HCT116 (cell line): ENCODE measurements at regions not wholly inside any gene's neighbourhood (a gene's known extent, or its start where the extent isn't known, plus 50 kb on each side); places are given as distances from the start of the nearest gene placed in this dataset.

ENCODE experiments used
- ATAC-seq: fragments of 200-7000 bp; cut with Tn5 transposase; 2 replicates; pipeline ENCODE4 v1.9.1; 2020; ENCODE audit warnings: mild to moderate bottlenecking, moderate library complexity
- BruUV-seq: library from RNA; stranded (reverse); fragments of 400-500 nt; replicated peaks from 2 replicates; lab custom pipeline; 2021; lab: Mats Ljungman, UMichigan
- CTCF ChIA-PET: fragments of 300-600 bp; sonication (Branson Sonifier 250); formaldehyde crosslinking; loops from one replicate; lab custom pipeline; 2021; ENCODE audit warnings: antibody characterized with exemption; lab: Charles Lee
- POLR2A ChIA-PET: fragments of 300-600, 350-600 bp; sonication (Branson Sonifier 250); formaldehyde crosslinking; loops from one replicate; lab custom pipeline; 2021; ENCODE audit warnings: antibody characterized with exemption; lab: Charles Lee
- RAD21 ChIA-PET, 2 experiments: fragments of 300-600 bp; sonication (Branson Sonifier 250); formaldehyde crosslinking; loops; one replicate each; lab custom pipeline; 2023; ENCODE audit warnings: low total read pairs in 2 of 2; ENCODE audit not compliant: uncharacterized antibody in 2 of 2, unreplicated experiment in 2 of 2, low non-redundant PET in 1 of 2; lab: Charles Lee
- DNase-seq: peaks from one replicate; pipeline ENCODE4 v3.0.0-alpha.2; 2010; ENCODE audit warnings: low read depth, low spot score
- H2AFZ ChIP-seq: fragments of 200-600 bp; shearing (Covaris generic), sonication (generic); 2 replicates; pipeline ENCODE4 v1.6.1; 2017; ENCODE audit warnings: low read depth, mixed run types, mixed read lengths, antibody characterized with exemption, low read length; ENCODE audit not compliant: poor library complexity, severe bottlenecking
- H3K27ac ChIP-seq: 2 replicates; pipeline ENCODE4 v1.5.1; 2012; ENCODE audit warnings: low read depth, low read length
- H3K27me3 ChIP-seq: fragments of 200-600 bp; sonication (generic); 2 replicates; pipeline ENCODE4 v1.6.1; 2016; ENCODE audit warnings: mixed run types, low read length, mixed read lengths; ENCODE audit not compliant: insufficient read depth
- H3K36me3 ChIP-seq, 2 experiments: fragments of 200-500 bp in 1 of 2; fragments of 200-600 bp in 1 of 2; sonication (Bioruptor generic) in 1 of 2; sonication (generic) in 1 of 2; 2 replicates each; pipeline versions ENCODE4 v1.5.1 to v1.6.1; 2014 to 2016; ENCODE audit warnings: low read length in 2 of 2, inconsistent platforms in 1 of 2, mixed read lengths in 1 of 2, mixed run types in 1 of 2; ENCODE audit not compliant: insufficient read depth in 2 of 2, control insufficient read depth in 1 of 2
- H3K4me1 ChIP-seq, 2 experiments: fragments of 200-600 bp in 1 of 2; sonication (generic) in 1 of 2; 2 replicates each; pipeline versions ENCODE4 v1.5.1 to v1.6.1; 2012 to 2017; ENCODE audit warnings: low read length in 2 of 2, inconsistent platforms in 1 of 2, mild to moderate bottlenecking in 1 of 2, mixed read lengths in 1 of 2, mixed run types in 1 of 2, moderate library complexity in 1 of 2; ENCODE audit not compliant: insufficient read depth in 2 of 2, control insufficient read depth in 1 of 2
- H3K4me2 ChIP-seq: fragments of 200-600 bp; sonication (generic); 2 replicates; pipeline ENCODE4 v1.6.1; 2017; ENCODE audit warnings: mixed run types, low read length, mixed read lengths
- H3K4me3 ChIP-seq, 2 experiments: fragments of 200-600 bp in 1 of 2; sonication (generic) in 1 of 2; replicated peaks in 1 of 2; 2 replicates each; pipeline ENCODE4 v1.5.1; 2011 to 2016; ENCODE audit warnings: low read length in 2 of 2, control low read depth in 1 of 2, low read depth in 1 of 2, mild to moderate bottlenecking in 1 of 2, mixed read lengths in 1 of 2, mixed run types in 1 of 2
- H3K79me2 ChIP-seq: fragments of 200-600 bp; sonication (generic); 2 replicates; pipeline ENCODE4 v1.6.1; 2017; ENCODE audit warnings: mild to moderate bottlenecking, mixed run types, low read length, moderate library complexity, mixed read lengths; ENCODE audit not compliant: insufficient read depth
- H3K9ac ChIP-seq: fragments of 200-600 bp; sonication (generic); 2 replicates; pipeline ENCODE4 v1.6.1; 2016; ENCODE audit warnings: low read length, mixed read lengths
- H3K9me2 ChIP-seq: fragments of 200-600 bp; sonication (generic), shearing (Covaris generic); 2 replicates; pipeline ENCODE4 v1.6.1; 2017; ENCODE audit warnings: mixed run types, mild to moderate bottlenecking, moderate library complexity; ENCODE audit not compliant: insufficient read depth
- H3K9me3 ChIP-seq, 2 experiments: fragments of 200-500 bp in 1 of 2; fragments of 200-600 bp in 1 of 2; sonication (Bioruptor generic) in 1 of 2; sonication (generic) in 1 of 2; 2 replicates each; pipeline ENCODE4 v1.6.1; 2014 to 2017; ENCODE audit warnings: low read length in 2 of 2, mixed read lengths in 2 of 2, inconsistent platforms in 1 of 2, low read depth in 1 of 2, mild to moderate bottlenecking in 1 of 2, mixed run types in 1 of 2, moderate library complexity in 1 of 2; ENCODE audit not compliant: control insufficient read depth in 1 of 2, insufficient read depth in 1 of 2
- H4K20me1 ChIP-seq: fragments of 200-600 bp; sonication (generic), shearing (Covaris generic); 2 replicates; pipeline ENCODE4 v1.6.1; 2017; ENCODE audit warnings: mixed run types, mild to moderate bottlenecking, moderate library complexity; ENCODE audit not compliant: insufficient read depth
- CBX3 ChIP-seq: IDR thresholded peaks from 2 replicates; pipeline ENCODE4 v1.6.1; 2012; ENCODE audit warnings: low read depth
- CEBPB ChIP-seq: IDR thresholded peaks from 2 replicates; pipeline ENCODE4 v1.6.1; 2012; ENCODE audit warnings: low read depth
- EGR1 ChIP-seq: IDR thresholded peaks from 2 replicates; pipeline ENCODE4 v1.6.1; 2012; ENCODE audit warnings: low read depth
- ELF1 ChIP-seq: IDR thresholded peaks from 2 replicates; pipeline ENCODE4 v1.6.1; 2012; ENCODE audit warnings: low read depth, borderline replicate concordance
- EZH2 ChIP-seq: fragments of 200-600 bp; sonication (generic); IDR thresholded peaks from 2 replicates; pipeline ENCODE4 v1.6.1; 2017; ENCODE audit warnings: antibody characterized with exemption, mixed run types
- EZH2phosphoT487 ChIP-seq: fragments of 200-600 bp; IDR thresholded peaks from 2 replicates; pipeline ENCODE4 v1.6.1; 2018; ENCODE audit warnings: antibody characterized with exemption, borderline replicate concordance
- JUND ChIP-seq: IDR thresholded peaks from 2 replicates; pipeline ENCODE4 v1.6.1; 2012
- POLR2AphosphoS5 ChIP-seq: IDR thresholded peaks from 2 replicates; pipeline ENCODE4 v1.6.1; 2011; ENCODE audit warnings: mild to moderate bottlenecking, low read depth, low read length, moderate library complexity
- RAD21 ChIP-seq: IDR thresholded peaks from 2 replicates; pipeline ENCODE4 v1.6.1; 2012; ENCODE audit warnings: low read depth, mild to moderate bottlenecking
- SIN3A ChIP-seq: IDR thresholded peaks from 2 replicates; pipeline ENCODE4 v1.6.1; 2012; ENCODE audit warnings: low read depth
- SP1 ChIP-seq: IDR thresholded peaks from 2 replicates; pipeline ENCODE4 v1.6.1; 2012; ENCODE audit warnings: low read depth
- SRF ChIP-seq: IDR thresholded peaks from 2 replicates; pipeline ENCODE4 v1.6.1; 2012; ENCODE audit warnings: low read depth
- TCF7L2 ChIP-seq: IDR thresholded peaks from 2 replicates; pipeline ENCODE4 v1.7.0; 2011; ENCODE audit warnings: borderline replicate concordance, inconsistent platforms; ENCODE audit not compliant: insufficient read depth, insufficient read length; ENCODE audit errors: extremely low read depth
- YY1 ChIP-seq: IDR thresholded peaks from 2 replicates; pipeline ENCODE4 v1.6.1; 2011; ENCODE audit warnings: low read length, low read depth, moderate library complexity, mild to moderate bottlenecking; ENCODE audit not compliant: insufficient replicate concordance; ENCODE audit errors: extremely low read depth
- ZFX ChIP-seq: fragments of 450-650 bp; IDR thresholded peaks from 2 replicates; pipeline ENCODE4 v1.6.1; 2017
- ZNF274 ChIP-seq: fragments of 200-500 bp; sonication (Bioruptor generic); IDR thresholded peaks from 2 replicates; pipeline ENCODE4 v1.6.1; 2014; ENCODE audit warnings: mild to moderate bottlenecking, low read depth, low read length, inconsistent platforms
- intact Hi-C: fragments of 100-400 bp; cut with micrococcal nuclease; formaldehyde crosslinking; loops from 2 replicates; pipeline ENCODE4 v1.10.0; 2022
- TF ChIP-seq, protein P1 (sequence below): IDR thresholded peaks from 2 replicates; pipeline ENCODE4 v1.6.1; 2011; ENCODE audit warnings: mild to moderate bottlenecking, low read length, moderate library complexity; ENCODE audit not compliant: insufficient replicate concordance; ENCODE audit errors: extremely low read depth
- TF ChIP-seq, protein P2 (sequence below): IDR thresholded peaks from 2 replicates; pipeline ENCODE4 v1.6.1; 2012
- TF ChIP-seq, protein P3 (sequence below), 3 experiments: fragments of 200-600 bp in 1 of 3; sonication (generic) in 1 of 3; IDR thresholded peaks in 2 of 3; conservative IDR thresholded peaks in 1 of 3; 2 replicates each; pipeline ENCODE4 v1.5.1; 2012 to 2017; ENCODE audit warnings: low read depth in 2 of 3, low read length in 2 of 3, antibody characterized with exemption in 1 of 3, borderline replicate concordance in 1 of 3, control low read depth in 1 of 3, mild to moderate bottlenecking in 1 of 3, mixed read lengths in 1 of 3, mixed run types in 1 of 3, moderate library complexity in 1 of 3; ENCODE audit not compliant: insufficient read depth in 1 of 3
- TF ChIP-seq, protein P4 (sequence below): IDR thresholded peaks from 2 replicates; pipeline ENCODE4 v1.6.1; 2012

DNA sequence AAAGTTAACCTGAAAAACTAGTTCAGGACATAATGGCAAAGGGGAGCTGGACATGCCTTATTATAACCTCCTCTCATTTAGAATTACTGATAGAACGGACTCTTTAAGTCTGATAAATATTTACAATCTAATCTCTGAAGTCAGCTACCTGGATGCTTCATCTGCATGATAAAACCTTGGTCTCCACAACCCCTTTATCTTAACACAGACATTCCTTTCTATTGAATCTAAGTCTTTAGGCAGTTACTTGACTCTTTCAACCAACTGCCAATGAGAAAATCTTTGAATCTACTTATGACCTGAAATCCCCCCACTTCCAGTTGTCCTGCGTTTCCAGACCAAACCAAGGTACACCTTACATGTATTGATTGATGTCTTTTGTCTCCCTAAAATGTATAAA, 191.2 kb upstream of the LRRTM4 start (continued):
- TF ChIP-seq, protein P1, sequence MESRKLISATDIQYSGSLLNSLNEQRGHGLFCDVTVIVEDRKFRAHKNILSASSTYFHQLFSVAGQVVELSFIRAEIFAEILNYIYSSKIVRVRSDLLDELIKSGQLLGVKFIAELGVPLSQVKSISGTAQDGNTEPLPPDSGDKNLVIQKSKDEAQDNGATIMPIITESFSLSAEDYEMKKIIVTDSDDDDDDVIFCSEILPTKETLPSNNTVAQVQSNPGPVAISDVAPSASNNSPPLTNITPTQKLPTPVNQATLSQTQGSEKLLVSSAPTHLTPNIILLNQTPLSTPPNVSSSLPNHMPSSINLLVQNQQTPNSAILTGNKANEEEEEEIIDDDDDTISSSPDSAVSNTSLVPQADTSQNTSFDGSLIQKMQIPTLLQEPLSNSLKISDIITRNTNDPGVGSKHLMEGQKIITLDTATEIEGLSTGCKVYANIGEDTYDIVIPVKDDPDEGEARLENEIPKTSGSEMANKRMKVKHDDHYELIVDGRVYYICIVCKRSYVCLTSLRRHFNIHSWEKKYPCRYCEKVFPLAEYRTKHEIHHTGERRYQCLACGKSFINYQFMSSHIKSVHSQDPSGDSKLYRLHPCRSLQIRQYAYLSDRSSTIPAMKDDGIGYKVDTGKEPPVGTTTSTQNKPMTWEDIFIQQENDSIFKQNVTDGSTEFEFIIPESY, result no peak
- TF ChIP-seq ZNF274 (no peak), EZH2 (no peak), SP1 (no peak), SIN3A (no peak), TCF7L2 (no peak)

DNA sequence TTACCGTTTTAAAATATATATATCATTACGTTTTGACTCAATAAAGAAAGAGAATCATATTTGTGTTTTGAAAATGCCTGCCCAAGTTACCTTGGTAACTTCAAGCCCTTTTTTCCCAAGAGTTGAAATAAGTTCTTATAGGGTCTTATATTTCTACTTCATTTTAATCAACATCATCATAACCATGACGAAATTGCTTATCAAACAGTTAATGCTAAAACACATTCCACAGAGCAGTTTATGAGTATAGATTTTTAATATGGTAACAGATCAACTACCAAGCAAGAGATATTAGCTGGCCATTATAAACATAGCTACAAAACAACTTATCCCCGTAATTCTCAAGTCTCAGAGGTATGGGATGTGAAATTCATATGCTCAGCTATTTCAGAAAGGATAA, 197.9 kb upstream of the LRRTM4 start:
- ATAC-seq, result no peak
- intact Hi-C loops, result no loop called here
- BruUV-seq, result no TSS peak
- ChIA-PET POLR2A (no interaction called here), RAD21 (no interaction called here), CTCF (no interaction called here)
- Histone ChIP-seq H3K36me3 (no peaks in the 10 kb centered on the region), H2AFZ (no peak overlapping the region), H3K27ac (no peak overlapping the region), H4K20me1 (no peaks in the 10 kb centered on the region), H3K9me3 (peaks cover 0 to 8% of the 10 kb centered on the region in 2 experiments; a peak in 2 of 4 replicates), H3K4me2 (no peak overlapping the region), H3K9me2 (no peaks in the 10 kb centered on the region), H3K4me1 (no peaks in the 10 kb centered on the region), H3K79me2 (no peaks in the 10 kb centered on the region), H3K9ac (no peak overlapping the region), H3K4me3 (no peak overlapping the region), H3K27me3 (no peaks in the 10 kb centered on the region)
- TF ChIP-seq ELF1 (no peak), EZH2phosphoT487 (no peak), YY1 (no peak), ZFX (no peak), SRF (no peak), SIN3A (no peak), TCF7L2 (no peak), RAD21 (no peak), CEBPB (no peak), POLR2AphosphoS5 (no peak), ZNF274 (no peak), SP1 (no peak), JUND (no peak), EZH2 (no peak), EGR1 (no peak), CBX3 (no peak)
- TF ChIP-seq, protein P1, result no peak
- TF ChIP-seq, protein P2, sequence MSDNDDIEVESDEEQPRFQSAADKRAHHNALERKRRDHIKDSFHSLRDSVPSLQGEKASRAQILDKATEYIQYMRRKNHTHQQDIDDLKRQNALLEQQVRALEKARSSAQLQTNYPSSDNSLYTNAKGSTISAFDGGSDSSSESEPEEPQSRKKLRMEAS, result no peak
- TF ChIP-seq, protein P3, sequence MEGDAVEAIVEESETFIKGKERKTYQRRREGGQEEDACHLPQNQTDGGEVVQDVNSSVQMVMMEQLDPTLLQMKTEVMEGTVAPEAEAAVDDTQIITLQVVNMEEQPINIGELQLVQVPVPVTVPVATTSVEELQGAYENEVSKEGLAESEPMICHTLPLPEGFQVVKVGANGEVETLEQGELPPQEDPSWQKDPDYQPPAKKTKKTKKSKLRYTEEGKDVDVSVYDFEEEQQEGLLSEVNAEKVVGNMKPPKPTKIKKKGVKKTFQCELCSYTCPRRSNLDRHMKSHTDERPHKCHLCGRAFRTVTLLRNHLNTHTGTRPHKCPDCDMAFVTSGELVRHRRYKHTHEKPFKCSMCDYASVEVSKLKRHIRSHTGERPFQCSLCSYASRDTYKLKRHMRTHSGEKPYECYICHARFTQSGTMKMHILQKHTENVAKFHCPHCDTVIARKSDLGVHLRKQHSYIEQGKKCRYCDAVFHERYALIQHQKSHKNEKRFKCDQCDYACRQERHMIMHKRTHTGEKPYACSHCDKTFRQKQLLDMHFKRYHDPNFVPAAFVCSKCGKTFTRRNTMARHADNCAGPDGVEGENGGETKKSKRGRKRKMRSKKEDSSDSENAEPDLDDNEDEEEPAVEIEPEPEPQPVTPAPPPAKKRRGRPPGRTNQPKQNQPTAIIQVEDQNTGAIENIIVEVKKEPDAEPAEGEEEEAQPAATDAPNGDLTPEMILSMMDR (IDR thresholded peaks at IDR 0.05 in 2 of 3, conservative IDR thresholded peaks at IDR 0.05 in 1 of 3; ENCODE audit: borderline replicate concordance in 1 of 3, insufficient read depth in 1 of 3, low read depth in 2 of 3, low read length in 2 of 3), result no peak
- TF ChIP-seq, protein P4, sequence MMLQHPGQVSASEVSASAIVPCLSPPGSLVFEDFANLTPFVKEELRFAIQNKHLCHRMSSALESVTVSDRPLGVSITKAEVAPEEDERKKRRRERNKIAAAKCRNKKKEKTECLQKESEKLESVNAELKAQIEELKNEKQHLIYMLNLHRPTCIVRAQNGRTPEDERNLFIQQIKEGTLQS, result no peak
- DNase-seq, result no peak
